T47D (cell line): ENCODE measurements at regions not wholly inside any gene's neighbourhood (a gene's known extent, or its start where the extent isn't known, plus 50 kb on each side); places are given as distances from the start of the nearest gene placed in this dataset.

Experiments
- DNase-seq, 2 experiments: peaks; one replicate each; pipeline versions ENCODE4 v3.0.0 to v3.0.0-alpha.2; 2011 to 2012; ENCODE audit warnings: low read depth in 1 of 2, low spot score in 1 of 2
- JUND ChIP-seq: IDR thresholded peaks from 2 replicates; pipeline ENCODE4 v1.6.1; 2012; ENCODE audit warnings: low read depth
- in situ Hi-C: cut with HindIII; loops from 2 replicates; pipeline ENCODE4 v1.10.0; 2016; ENCODE audit warnings: low sequenced_read_pairs, low pct_unique_long_range_greater_than_20kb

- TF ChIP-seq JUND, result no peak
- in situ Hi-C loops, result no loop called here
- DNase-seq, result no peak
These were observed 82.0 kb upstream of the MEX3C start for GRCh38 chr18:51279367-51279984.

GRCh38 chr18:51287818-51288508 lies 90.5 kb upstream of the MEX3C start:
- no peak for TF ChIP-seq JUND
- no peak for DNase-seq
- in situ Hi-C loops, result no loop called here

- no peak for TF ChIP-seq JUND
- DNase-seq, result no peak
- in situ Hi-C loops, result no loop called here
These were observed 91.1 kb upstream of the MEX3C start for GRCh38 chr18:51288582-51288981.

- TF ChIP-seq JUND, result no peak
- DNase-seq, result no peak
- in situ Hi-C loops, result no loop called here
These were observed 93.4 kb upstream of the MEX3C start for GRCh38 chr18:51290860-51291259.

GRCh38 chr18:51300912-51301311 lies 103.4 kb upstream of the MEX3C start:
- no peak for DNase-seq
- no peak for TF ChIP-seq JUND
- in situ Hi-C loops, result no loop called here

GRCh38 chr18:51301376-51301775 lies 103.9 kb upstream of the MEX3C start:
- no peak for DNase-seq
- in situ Hi-C loops, result no loop called here
- TF ChIP-seq JUND, result no peak

GRCh38 chr18:51316677-51317076 lies 119.2 kb upstream of the MEX3C start:
- in situ Hi-C loops, result no loop called here
- DNase-seq, result no peak

GRCh38 chr18:51321696-51322095 lies 124.2 kb upstream of the MEX3C start:
- no peak for TF ChIP-seq JUND
- in situ Hi-C loops, result no loop called here
- peak in 1 of 2 experiments; percentile 42 for DNase-seq

More at GRCh38 chr18:51316677-51317076, 119.2 kb upstream of the MEX3C start:
- no peak for TF ChIP-seq JUND

- in situ Hi-C loops, result no loop called here
- no peak for DNase-seq
- no peak for TF ChIP-seq JUND
These were observed 126.5 kb upstream of the MEX3C start for GRCh38 chr18:51323961-51324360.

GRCh38 chr18:51330148-51330547 lies 132.7 kb upstream of the MEX3C start:
- no peak for TF ChIP-seq JUND
- DNase-seq, result no peak
- in situ Hi-C loops, result no loop called here

- TF ChIP-seq JUND, result no peak
- in situ Hi-C loops, result no loop called here
- no peak for DNase-seq
These were observed 133.3 kb upstream of the MEX3C start for GRCh38 chr18:51330739-51331138.

GRCh38 chr18:51337406-51337805 lies 139.9 kb upstream of the MEX3C start:
- TF ChIP-seq JUND, result no peak
- in situ Hi-C loops, result no loop called here
- no peak for DNase-seq

GRCh38 chr18:51339856-51340255 lies 142.4 kb upstream of the MEX3C start:
- TF ChIP-seq JUND, result no peak
- no peak for DNase-seq
- in situ Hi-C loops, result no loop called here

- DNase-seq, result no peak
- in situ Hi-C loops, result no loop called here
- TF ChIP-seq JUND, result no peak
These were observed 142.9 kb upstream of the MEX3C start for GRCh38 chr18:51340332-51340731.
